GM12878 (cell line): ENCODE measurements at regions not wholly inside any gene's neighbourhood (a gene's known extent, or its start where the extent isn't known, plus 50 kb on each side); places are given as distances from the start of the nearest gene placed in this dataset.

Source experiments
- CTCF ChIP-seq, 3 experiments: IDR thresholded peaks in 2 of 3; conservative IDR thresholded peaks in 1 of 3; 2 replicates each; pipeline ENCODE4 v1.5.1; 2011; ENCODE audit warnings: low read depth in 3 of 3, low read length in 3 of 3, mild to moderate bottlenecking in 3 of 3, control low read depth in 2 of 3, moderate library complexity in 2 of 3, inconsistent platforms in 1 of 3, mixed read lengths in 1 of 3; ENCODE audit not compliant: control insufficient read depth in 2 of 3, insufficient read depth in 1 of 3; ENCODE audit errors: extremely low read depth in 1 of 3
- EGR1 ChIP-seq, 2 experiments: IDR thresholded peaks; 1 replicate in 1 of 2; 2 replicates in 1 of 2; pipeline ENCODE4 v1.6.1; 2011 to 2012; ENCODE audit warnings: low read depth in 2 of 2, low read length in 2 of 2, borderline replicate concordance in 1 of 2, mild to moderate bottlenecking in 1 of 2, moderate library complexity in 1 of 2
- MXI1 ChIP-seq: fragments of 150-350 bp; IDR thresholded peaks from 2 replicates; pipeline ENCODE4 v1.6.1; 2011; ENCODE audit warnings: low read depth, mild to moderate bottlenecking, inconsistent platforms, low read length, improper control_type of control experiment
- NRF1 ChIP-seq: conservative IDR thresholded peaks from 2 replicates; pipeline ENCODE4 v1.6.1; 2011; ENCODE audit warnings: mild to moderate bottlenecking, low read depth, low read length, improper control_type of control experiment
- PAX8 ChIP-seq: fragments of 450-650 bp; IDR thresholded peaks from 2 replicates; pipeline ENCODE4 v1.6.1; 2017; ENCODE audit warnings: mild to moderate bottlenecking, moderate library complexity
- POLR2A ChIP-seq: IDR thresholded peaks from 2 replicates; pipeline ENCODE4 v1.6.1; 2011; ENCODE audit warnings: low read depth, mild to moderate bottlenecking, low read length
- POLR2AphosphoS5 ChIP-seq: IDR thresholded peaks from 2 replicates; pipeline ENCODE4 v1.6.1; 2011; ENCODE audit warnings: mild to moderate bottlenecking, low read length, inconsistent platforms
- SMAD1 ChIP-seq: fragments of 450-650 bp; IDR thresholded peaks from 2 replicates; pipeline ENCODE4 v1.6.1; 2018; ENCODE audit warnings: mild to moderate bottlenecking, low read depth; ENCODE audit not compliant: partially characterized antibody
- SUZ12 ChIP-seq: fragments of 200-600 bp; sonication (generic); IDR thresholded peaks from one replicate; pipeline ENCODE4 v1.6.1; 2018; ENCODE audit warnings: antibody characterized with exemption, mild to moderate bottlenecking; ENCODE audit not compliant: unreplicated experiment
- YY1 ChIP-seq: IDR thresholded peaks from 2 replicates; pipeline ENCODE4 v1.6.1; 2011; ENCODE audit warnings: low read depth, mild to moderate bottlenecking, low read length

GRCh38 chr13:73168226-73168952, 109.6 kb downstream of the KLF5 start:
- TF ChIP-seq SUZ12 (no peak), POLR2A (no peak), SMAD1 (no peak), POLR2AphosphoS5 (no peak), CTCF (IDR thresholded peaks at IDR 0.05 in 2 of 3, conservative IDR thresholded peaks at IDR 0.05 in 1 of 3; ENCODE audit: control insufficient read depth in 2 of 3, extremely low read depth in 1 of 3, insufficient read depth in 1 of 3, low read depth in 3 of 3, low read length in 3 of 3) (no peak), PAX8 (no peak), MXI1 (no peak), EGR1 (IDR thresholded peaks at IDR 0.05; ENCODE audit: borderline replicate concordance in 1 of 2, low read depth in 2 of 2, low read length in 2 of 2) (no peak), YY1 (no peak), NRF1 (no peak)
